ENCODE measurements at regions not wholly inside any gene's neighbourhood (a gene's known extent, or its start where the extent isn't known, plus 50 kb on each side); places are given as distances from the start of the nearest gene placed in this dataset.
"Not testable (repeated sequence)": the region's sequence is repeated elsewhere in the genome, so short reads cannot be mapped to it uniquely, and the experiment has no call there.

GRCh38 chr13:56563663-56564062 is 577.1 kb upstream of the PRR20A start:
- DNase-seq, result no peak

GRCh38 chr13:56586976-56587375 is 553.7 kb upstream of the PRR20A start:
- no peak for DNase-seq

- no peak for DNase-seq
Observed at GRCh38 chr13:56615572-56615971, 525.1 kb upstream of the PRR20A start.

GRCh38 chr13:56622840-56623239 is 517.9 kb upstream of the PRR20A start:
- DNase-seq, result no peak

GRCh38 chr13:56628886-56629285 is 511.8 kb upstream of the PRR20A start:
- DNase-seq, result not testable (repeated sequence)

- DNase-seq, result not testable (repeated sequence)
Observed at GRCh38 chr13:56631060-56631459, 509.7 kb upstream of the PRR20A start.

GRCh38 chr13:56653043-56653442 is 487.7 kb upstream of the PRR20A start:
- DNase-seq, result no peak

DNA sequence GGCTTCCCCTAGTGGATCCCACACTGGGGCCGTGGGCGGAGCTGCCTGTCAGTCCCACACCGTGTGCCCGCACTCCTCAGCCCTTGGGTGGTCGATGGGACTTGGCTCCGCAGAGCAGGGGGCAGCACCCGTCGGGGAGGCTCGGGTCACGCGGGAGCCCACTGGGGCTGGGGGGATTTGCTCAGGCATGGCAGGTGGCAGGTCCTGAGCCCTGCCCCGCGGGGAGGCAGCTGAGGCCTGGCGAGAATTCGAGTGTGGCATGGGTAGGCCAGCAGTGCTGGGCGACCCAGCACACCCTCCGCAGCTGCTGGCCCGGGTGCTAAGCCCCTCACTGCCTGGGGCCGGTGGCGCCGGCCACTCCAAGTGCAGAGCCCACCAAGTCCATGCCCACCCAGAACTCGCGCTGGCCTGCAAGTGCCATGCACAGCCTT is 481.7 kb upstream of the PRR20A start:
- no peak for DNase-seq

DNA sequence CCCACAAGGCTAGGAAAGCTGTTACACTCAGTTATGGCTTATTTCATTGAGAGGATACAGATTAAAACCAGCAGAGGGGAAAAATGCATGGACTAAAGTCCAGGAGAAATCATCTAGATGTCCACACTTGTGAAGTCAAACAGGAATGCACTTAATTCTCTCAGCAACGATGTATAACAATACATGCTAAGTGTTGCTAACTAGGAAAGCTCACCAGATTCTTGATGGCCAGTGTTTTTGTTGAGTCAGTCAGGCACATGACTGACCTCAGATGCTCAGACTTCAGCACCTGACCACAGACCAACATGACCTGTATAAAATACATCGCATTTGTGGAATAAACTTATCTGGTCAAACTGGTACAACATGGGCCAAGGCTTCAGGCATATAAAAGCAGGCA is 470.2 kb upstream of the PRR20A start:
- DNase-seq, result no peak

GRCh38 chr13:56681404-56681803 is 459.3 kb upstream of the PRR20A start:
- DNase-seq, result no peak

GRCh38 chr13:56687131-56687530 is 453.6 kb upstream of the PRR20A start:
- peak; percentile 65 for DNase-seq

- DNase-seq, result no peak
Observed at GRCh38 chr13:56697011-56697410, 443.7 kb upstream of the PRR20A start.

GRCh38 chr13:56700324-56700723 is 440.4 kb upstream of the PRR20A start:
- no peak for DNase-seq

- no peak for DNase-seq
Observed at GRCh38 chr13:56706485-56706884, 434.2 kb upstream of the PRR20A start.

DNA sequence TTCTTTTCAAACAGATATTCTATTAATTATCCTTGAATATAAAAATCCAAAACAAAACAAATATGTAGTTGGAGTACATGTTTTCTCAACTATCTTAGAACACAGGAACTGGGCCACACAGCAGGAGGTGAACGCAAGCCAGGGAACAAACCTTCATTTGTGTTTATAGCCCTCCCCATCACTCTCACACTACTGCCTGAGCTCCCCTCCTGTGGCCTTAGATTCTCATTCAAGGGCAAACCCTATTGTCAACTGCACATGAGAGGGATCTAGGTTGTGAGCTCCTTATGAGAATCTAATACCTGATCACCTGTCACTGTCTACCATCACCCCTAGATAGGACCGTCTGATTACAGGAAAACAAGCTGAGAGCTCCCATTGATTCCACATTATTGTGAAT is 427.1 kb upstream of the PRR20A start:
- no peak for DNase-seq

- DNase-seq, result no peak
Observed at GRCh38 chr13:56718791-56719190, 421.9 kb upstream of the PRR20A start.

GRCh38 chr13:56720841-56721240 is 419.9 kb upstream of the PRR20A start:
- no peak for DNase-seq

DNA sequence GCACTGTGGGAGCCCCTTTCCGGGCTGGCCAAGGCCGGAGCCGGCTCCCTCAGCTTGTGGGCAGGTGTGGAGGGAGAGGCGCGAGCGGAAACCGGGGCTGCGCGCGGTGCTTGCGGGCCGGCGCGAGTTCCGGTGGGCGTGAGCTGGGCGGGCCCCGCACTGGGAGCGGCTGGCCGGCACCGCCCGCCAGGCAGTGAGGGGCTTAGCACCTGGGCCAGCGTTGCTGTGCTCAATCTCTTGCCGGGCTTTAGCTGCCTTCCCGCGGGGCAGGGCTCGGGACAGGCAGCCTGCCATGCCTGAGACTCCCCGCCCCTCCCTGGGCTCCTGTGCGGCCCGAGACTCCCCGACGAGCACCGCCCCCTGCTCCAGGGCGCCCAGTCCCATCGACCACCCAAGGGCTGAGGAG is 405.2 kb upstream of the PRR20A start:
- DNase-seq, result no peak

GRCh38 chr13:56736966-56737365 is 403.8 kb upstream of the PRR20A start:
- DNase-seq, result no peak

- DNase-seq, result no peak
Observed at GRCh38 chr13:56752636-56753035, 388.1 kb upstream of the PRR20A start.

GRCh38 chr13:56755181-56755935 is 385.4 kb upstream of the PRR20A start:
- DNase-seq, result peak; percentile 13

DNA sequence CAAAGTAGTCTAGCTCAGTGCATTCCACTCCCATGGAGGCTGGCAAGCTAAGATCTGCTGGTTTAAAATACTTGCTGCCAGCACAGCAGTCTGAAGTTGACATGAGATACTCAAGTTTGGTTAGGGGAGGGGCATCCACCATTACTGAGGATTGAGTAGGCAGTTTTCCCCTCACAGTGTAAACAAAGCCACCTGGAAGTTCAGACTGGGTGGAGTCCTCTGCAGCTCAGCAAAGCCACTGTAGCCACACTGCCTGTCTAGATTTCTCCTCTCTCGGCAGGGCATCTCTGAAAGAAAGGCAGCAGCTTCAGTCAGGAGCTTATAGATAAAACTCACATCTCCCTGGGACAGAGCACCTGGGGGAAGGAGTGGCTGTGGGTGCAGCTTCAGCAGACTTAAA is 377.4 kb upstream of the PRR20A start:
- DNase-seq, result not testable (repeated sequence)

DNA sequence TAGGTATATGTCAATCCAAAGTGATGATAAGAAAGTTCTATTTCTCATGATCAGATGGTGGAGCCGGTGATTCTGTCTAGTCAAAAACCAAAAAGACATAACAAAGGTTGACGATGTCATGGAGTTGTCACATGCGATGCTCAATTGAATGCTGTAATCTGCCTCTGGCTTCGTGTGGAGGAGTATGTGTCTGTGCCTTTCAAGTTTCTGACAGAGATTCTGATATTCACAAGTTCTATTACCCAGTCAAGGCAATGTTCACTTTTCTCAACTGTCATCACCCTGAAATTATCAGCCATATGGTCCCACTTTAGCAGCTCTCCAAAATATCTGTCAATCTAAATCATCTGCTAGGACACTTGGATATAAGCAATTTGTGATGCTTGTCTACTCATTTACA is 367.6 kb upstream of the PRR20A start:
- peak; percentile 60 for DNase-seq

DNA sequence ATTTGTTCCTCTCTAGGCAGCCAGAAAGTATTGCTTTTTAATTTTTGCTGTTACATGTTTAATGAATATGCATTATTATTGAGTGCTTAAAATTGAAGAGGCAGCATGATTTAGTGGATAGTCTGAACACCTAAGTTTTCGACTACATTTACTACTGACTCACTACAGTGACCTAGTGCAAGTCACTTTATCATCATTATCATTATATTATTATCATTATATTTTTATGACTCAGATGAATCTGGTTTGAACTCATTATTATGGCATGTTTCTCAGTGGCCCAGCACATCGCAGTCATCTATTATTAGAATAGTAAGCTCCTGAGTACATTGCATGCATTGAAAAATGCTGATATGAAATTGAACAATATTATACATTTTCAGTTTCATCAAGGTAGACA is 351.2 kb upstream of the PRR20A start:
- no peak for DNase-seq

- no peak for DNase-seq
Observed at GRCh38 chr13:56837161-56837560, 303.6 kb upstream of the PRR20A start.

All from NCI-H446 treated with DMSO at 0.1 percent for 48 hours (cell line).